ENCODE measurements at regions not wholly inside any gene's neighbourhood (a gene's known extent, or its start where the extent isn't known, plus 50 kb on each side); places are given as distances from the start of the nearest gene placed in this dataset.

DNA sequence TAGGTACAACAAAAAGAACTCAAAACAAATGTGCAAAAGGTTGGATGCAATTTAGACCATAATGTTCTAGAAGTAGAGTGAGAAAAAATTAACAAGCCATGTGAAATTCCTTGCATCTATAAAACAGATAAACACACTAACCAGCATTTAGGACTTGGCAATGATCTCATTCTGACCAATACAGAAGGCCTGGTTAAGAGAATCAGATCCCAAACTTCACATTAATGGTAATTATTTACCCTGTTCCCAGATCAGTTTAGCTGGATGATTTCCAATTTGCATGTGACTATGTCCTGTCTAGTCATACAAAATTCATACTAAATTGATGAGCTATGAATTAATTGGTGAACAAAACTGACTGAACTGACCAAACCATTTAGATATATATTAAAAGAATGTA, 98.4 kb upstream of the FIGN start:
- no peak overlapping the region for H2AFZ ChIP-seq (replicated peaks; ENCODE audit: low read length, poor library complexity)

More for the DNA sequence above, 98.4 kb upstream of the FIGN start:
- H3K9ac ChIP-seq (ENCODE audit: low read depth, low read length), result no peak overlapping the region
- no peak for DNase-seq
- no peak overlapping the region for H4K8ac ChIP-seq (ENCODE audit: low read depth in 2 of 2, low read length in 2 of 2)
- no peaks in the 10 kb centered on the region for H3K4me1 ChIP-seq (ENCODE audit: control insufficient read depth, insufficient read depth, low read length)
- POLR2A ChIA-PET (ENCODE audit: unreplicated experiment), result no interaction called here
- H2BK20ac ChIP-seq (ENCODE audit: low read depth, low read length), result no peak overlapping the region
- in situ Hi-C loops (cut with MboI; ENCODE audit: low sequenced_read_pairs) (no loop called here), dilution Hi-C loops (cut with HindIII; ENCODE audit: low sequenced_read_pairs, unreplicated experiment) (no loop called here), intact Hi-C loops (cut with micrococcal nuclease) (no loop called here)
- H2BK5ac ChIP-seq (ENCODE audit: low read depth, low read length, poor library complexity, severe bottlenecking), result no peak overlapping the region
- H3K36me3 ChIP-seq (ENCODE audit: control insufficient read depth, insufficient read depth, low read length), result no peaks in the 10 kb centered on the region
- H3K27ac ChIP-seq (ENCODE audit: insufficient read depth, low read length), result no peak overlapping the region
- no peaks in the 10 kb centered on the region for H3K9me1 ChIP-seq (ENCODE audit: insufficient read depth, low read length)
- no peak for ATAC-seq (ENCODE audit: low read depth)
- no peak for TF ChIP-seq CEBPB (IDR thresholded peaks at IDR 0.05; ENCODE audit: low read depth, low read length)
- no peak for TF ChIP-seq RCOR1 (IDR thresholded peaks at IDR 0.05; ENCODE audit: insufficient replicate concordance, low read length)
- TF ChIP-seq MXI1 (IDR thresholded peaks at IDR 0.05; ENCODE audit: borderline replicate concordance, low read depth, low read length), result no peak
- TF ChIP-seq RFX5 (IDR thresholded peaks at IDR 0.05; ENCODE audit: low read depth, low read length), result no peak
- no peak for TF ChIP-seq FOS (IDR thresholded peaks at IDR 0.05; ENCODE audit: low read depth, low read length)
- TF ChIP-seq BHLHE40 (IDR thresholded peaks at IDR 0.05; ENCODE audit: low read depth, low read length), result no peak
- no peak for TF ChIP-seq RAD21 (IDR thresholded peaks at IDR 0.05; ENCODE audit: low read length)
- TF ChIP-seq MAFK (IDR thresholded peaks at IDR 0.05; ENCODE audit: low read depth, low read length), result no peak
- no peak for TF ChIP-seq SMC3 (IDR thresholded peaks at IDR 0.05; ENCODE audit: low read depth, low read length)
- TF ChIP-seq POLR2A (IDR thresholded peaks at IDR 0.05; ENCODE audit: low read depth, low read length), result no peak
- TF ChIP-seq MAZ (IDR thresholded peaks at IDR 0.05; ENCODE audit: borderline replicate concordance, low read depth, low read length), result no peak
- no peak for TF ChIP-seq ELK1 (IDR thresholded peaks at IDR 0.05; ENCODE audit: borderline replicate concordance, low read depth, low read length)
- no peak for TF ChIP-seq USF2 (IDR thresholded peaks at IDR 0.05; ENCODE audit: low read depth, low read length)
- TF ChIP-seq CHD1 (IDR thresholded peaks at IDR 0.05; ENCODE audit: low read depth, low read length), result no peak
- TF ChIP-seq, protein P1, sequence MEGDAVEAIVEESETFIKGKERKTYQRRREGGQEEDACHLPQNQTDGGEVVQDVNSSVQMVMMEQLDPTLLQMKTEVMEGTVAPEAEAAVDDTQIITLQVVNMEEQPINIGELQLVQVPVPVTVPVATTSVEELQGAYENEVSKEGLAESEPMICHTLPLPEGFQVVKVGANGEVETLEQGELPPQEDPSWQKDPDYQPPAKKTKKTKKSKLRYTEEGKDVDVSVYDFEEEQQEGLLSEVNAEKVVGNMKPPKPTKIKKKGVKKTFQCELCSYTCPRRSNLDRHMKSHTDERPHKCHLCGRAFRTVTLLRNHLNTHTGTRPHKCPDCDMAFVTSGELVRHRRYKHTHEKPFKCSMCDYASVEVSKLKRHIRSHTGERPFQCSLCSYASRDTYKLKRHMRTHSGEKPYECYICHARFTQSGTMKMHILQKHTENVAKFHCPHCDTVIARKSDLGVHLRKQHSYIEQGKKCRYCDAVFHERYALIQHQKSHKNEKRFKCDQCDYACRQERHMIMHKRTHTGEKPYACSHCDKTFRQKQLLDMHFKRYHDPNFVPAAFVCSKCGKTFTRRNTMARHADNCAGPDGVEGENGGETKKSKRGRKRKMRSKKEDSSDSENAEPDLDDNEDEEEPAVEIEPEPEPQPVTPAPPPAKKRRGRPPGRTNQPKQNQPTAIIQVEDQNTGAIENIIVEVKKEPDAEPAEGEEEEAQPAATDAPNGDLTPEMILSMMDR (conservative IDR thresholded peaks at IDR 0.05; ENCODE audit: low read depth, low read length), result no peak
- no peak overlapping the region for H2BK15ac ChIP-seq (ENCODE audit: low read depth, low read length)
- no peak overlapping the region for H4K91ac ChIP-seq (ENCODE audit: insufficient read depth, low read depth, low read length)
- no peaks in the 10 kb centered on the region for H3K79me1 ChIP-seq (ENCODE audit: low read depth in 1 of 2, low read length in 2 of 2)
- no peaks in the 10 kb centered on the region for H3K27me3 ChIP-seq (ENCODE audit: control insufficient read depth, insufficient read depth, low read length)
- BruUV-seq (replicated peaks), result no TSS peak
- no peak overlapping the region for H3K4me3 ChIP-seq (ENCODE audit: insufficient read depth, low read depth, low read length)
- H3K56ac ChIP-seq (ENCODE audit: extremely low read depth, insufficient read depth, low read length), result no peak overlapping the region
- no peaks in the 10 kb centered on the region for H3K9me3 ChIP-seq (ENCODE audit: control insufficient read depth, insufficient read depth, low read length)
- no peak overlapping the region for H2AK9ac ChIP-seq (replicated peaks; ENCODE audit: low read depth, low read length, poor library complexity)
- no peak overlapping the region for H2AK5ac ChIP-seq (ENCODE audit: low read depth, low read length)
- no peak overlapping the region for H3K18ac ChIP-seq (ENCODE audit: low read depth, low read length)
- no peaks in the 10 kb centered on the region for H4K20me1 ChIP-seq (ENCODE audit: insufficient read depth, low read length)
- no peak overlapping the region for H3K23ac ChIP-seq (ENCODE audit: low read depth, low read length)
- H3K4ac ChIP-seq (ENCODE audit: low read depth, low read length), result no peak overlapping the region
- CTCF ChIA-PET, result no interaction called here
- no peak overlapping the region for H3K4me2 ChIP-seq (ENCODE audit: low read depth, low read length)
- H4K5ac ChIP-seq (ENCODE audit: low read depth, low read length), result no peak overlapping the region
- no peak overlapping the region for H2BK120ac ChIP-seq (ENCODE audit: low read depth, low read length)
- no peak overlapping the region for H3K14ac ChIP-seq (replicated peaks; ENCODE audit: low read depth, low read length)

All from IMR-90 (cell line).